ENCODE measurements at regions not wholly inside any gene's neighbourhood (a gene's known extent, or its start where the extent isn't known, plus 50 kb on each side); places are given as distances from the start of the nearest gene placed in this dataset.
"Not testable (repeated sequence)": the region's sequence is repeated elsewhere in the genome, so short reads cannot be mapped to it uniquely, and the experiment has no call there.

DNA sequence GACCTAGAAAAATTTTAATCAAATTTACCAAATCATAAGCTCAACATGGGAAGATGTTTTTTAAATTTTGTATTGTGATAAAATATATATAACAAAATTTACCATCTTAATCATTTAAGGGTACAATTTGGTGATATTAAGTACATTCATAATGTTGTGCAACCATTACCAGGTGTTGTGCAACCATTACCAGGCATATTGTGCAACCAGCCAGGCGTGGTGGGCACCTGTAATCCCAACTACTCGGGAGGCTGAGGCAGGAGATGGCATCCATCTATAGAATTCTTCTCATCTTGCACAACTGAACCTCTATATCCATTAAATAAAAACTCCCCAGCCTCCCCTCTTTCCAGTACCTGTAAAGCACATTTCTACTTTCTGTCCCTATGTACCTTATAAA, 124.5 kb upstream of the SLC13A1 start:
- DNase-seq (ENCODE audit: extremely low read depth, low read depth): no peak

DNA sequence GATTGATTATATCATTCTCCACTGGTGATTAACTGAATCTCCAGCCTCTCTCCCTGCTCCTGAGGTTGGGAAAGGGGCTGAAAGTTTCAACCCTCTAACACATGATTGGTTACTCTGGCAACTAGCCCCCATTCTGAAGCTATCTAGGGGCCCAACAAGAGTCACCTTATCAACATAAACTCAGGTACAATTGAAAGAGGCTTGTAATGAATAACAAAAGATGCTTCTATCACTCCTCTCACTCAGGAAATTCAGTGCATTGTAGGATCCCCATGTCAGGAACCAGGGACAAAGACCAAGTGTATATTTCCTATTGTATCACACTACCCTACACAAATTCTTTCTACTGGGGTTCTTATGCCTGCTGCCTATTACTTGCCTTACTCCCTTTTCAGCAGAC, 123.9 kb upstream of the SLC13A1 start:
- DNase-seq (ENCODE audit: extremely low read depth, low read depth): no peak

DNA sequence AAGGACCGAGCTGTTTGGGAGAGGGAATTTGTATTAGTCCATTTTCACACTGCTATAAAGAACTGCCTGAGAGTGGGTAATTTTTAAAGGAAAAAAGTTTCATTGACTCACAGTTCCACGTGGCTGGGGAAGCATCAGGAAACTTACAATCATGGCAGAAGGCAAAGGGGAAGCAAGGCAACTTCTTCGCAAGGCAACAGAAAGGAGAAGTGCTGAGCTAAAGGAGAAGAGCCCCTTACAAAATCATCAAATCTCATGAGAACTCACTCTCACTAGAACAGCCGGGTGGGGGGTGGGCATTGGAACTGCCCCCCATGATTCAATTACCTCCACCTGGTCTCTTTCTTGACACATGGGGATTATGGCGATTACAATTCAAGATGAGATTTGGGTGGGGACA, 121.8 kb upstream of the SLC13A1 start:
- DNase-seq (ENCODE audit: extremely low read depth, low read depth): not testable (repeated sequence)

DNA sequence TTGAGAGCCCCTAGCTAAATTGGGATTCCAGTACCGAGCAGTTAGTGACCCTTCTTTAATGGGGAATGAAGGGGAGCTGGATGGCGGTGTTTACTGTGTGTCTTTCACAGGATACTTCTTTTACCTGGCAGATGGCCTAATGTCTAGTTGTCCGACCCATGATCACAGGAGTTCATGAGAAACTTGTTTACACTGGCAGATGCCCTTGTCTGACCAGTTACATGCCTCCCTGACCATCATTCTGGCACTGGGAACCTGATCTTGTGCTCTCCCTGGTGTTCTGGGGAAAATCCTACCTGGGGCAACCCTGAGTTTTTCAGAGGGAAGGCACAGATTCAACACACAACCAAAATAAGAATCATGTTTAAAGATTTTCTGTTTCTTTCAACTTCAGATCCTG, 120.1 kb upstream of the SLC13A1 start:
- no peak for DNase-seq (ENCODE audit: extremely low read depth, low read depth)

DNA sequence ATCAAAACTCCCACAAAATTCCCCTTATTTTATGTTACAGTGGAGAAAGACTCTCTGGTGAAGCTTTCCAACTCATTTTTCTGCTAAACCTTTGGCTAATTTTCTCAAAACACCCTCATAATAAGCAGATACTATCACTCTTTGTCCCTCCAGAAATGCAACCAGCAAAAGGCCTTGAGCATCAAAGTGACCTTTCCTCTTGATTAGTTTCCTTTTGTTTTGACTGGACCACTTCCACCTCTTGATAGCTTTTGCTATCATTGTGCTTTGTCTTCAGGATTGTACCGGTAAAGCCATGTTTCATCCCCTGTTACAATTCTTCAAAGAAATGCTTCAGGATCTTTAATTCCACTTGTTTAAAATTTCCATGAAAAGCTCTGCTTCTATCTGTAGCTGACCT, 115.1 kb upstream of the SLC13A1 start:
- no peak for DNase-seq (ENCODE audit: extremely low read depth, low read depth)

DNA sequence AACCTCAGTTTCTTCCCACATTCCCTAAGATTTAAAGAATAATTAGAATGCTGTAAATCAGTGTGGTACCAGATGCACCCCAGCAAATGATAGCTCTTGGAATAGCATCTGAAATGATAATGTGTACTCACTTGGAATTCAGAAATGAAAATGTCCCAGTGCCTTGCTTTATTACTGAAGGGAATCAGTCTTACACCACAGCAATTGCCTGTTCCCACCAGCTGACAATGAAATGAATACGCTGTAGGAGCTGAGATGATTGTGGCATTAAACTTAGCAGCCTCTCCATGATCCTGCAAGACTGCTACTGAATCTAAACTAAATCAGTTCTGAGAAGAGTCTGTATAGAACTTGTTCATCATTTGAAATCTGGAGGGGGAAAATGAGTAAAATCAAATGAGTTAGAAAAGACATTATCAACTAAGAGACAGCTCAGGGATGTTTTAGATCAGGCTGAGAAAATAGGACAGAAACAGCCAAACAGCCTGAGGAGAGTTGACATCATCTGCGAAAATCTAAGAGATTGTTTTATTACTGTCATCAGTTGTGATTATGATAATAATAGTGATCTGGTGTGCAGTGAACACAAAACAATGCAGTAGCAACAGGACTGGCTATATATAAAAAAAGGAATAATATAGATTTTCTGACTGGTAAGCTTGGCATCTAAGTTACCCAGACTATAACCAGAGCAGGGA, 108.6 kb upstream of the SLC13A1 start:
- no peak for DNase-seq (ENCODE audit: extremely low read depth, low read depth)

DNA sequence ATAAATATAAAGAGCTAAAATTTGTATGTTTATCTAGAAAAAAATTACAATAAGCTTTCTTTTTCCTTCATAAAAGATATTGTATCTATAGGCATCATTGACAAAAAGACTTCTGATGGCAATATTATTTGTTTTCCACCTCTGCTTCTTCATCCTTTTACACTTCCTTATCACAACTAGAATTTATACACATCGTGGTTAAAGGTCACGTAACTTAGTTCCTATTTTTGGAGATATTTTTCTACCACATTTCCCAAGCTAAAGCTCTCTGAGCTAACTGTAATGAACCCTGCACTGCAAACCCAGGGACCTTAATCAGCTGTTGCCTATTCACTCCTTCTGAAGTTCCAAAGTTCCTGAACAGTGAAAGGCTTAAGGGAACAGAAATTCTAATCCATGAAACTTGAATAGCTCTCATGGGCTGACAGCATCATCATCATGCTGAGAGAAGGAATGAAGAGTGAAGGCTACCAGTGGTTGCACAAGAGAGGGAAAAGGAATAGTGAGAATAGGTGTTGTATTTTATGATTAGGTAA, 106.1 kb upstream of the SLC13A1 start:
- no peak for DNase-seq (ENCODE audit: extremely low read depth, low read depth)

DNA sequence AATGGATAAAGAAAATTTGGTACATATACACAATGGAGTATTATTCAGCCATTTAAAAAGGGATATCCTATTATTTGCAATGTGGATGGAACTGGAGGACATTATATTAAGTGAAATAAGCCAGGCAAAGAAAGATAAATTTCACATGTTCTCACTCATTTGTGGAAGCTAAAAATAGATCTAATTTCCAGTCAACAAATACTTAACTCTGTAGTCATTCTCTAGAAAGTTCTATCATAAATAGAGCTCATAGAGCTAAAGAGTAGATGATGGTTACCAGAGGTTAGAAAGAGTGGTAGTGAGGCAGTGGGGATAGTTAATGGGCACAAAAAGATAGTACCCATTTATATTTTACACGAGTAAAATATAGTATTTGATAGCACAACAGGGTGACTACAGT, 104.2 kb upstream of the SLC13A1 start:
- DNase-seq (ENCODE audit: extremely low read depth, low read depth): no peak

DNA sequence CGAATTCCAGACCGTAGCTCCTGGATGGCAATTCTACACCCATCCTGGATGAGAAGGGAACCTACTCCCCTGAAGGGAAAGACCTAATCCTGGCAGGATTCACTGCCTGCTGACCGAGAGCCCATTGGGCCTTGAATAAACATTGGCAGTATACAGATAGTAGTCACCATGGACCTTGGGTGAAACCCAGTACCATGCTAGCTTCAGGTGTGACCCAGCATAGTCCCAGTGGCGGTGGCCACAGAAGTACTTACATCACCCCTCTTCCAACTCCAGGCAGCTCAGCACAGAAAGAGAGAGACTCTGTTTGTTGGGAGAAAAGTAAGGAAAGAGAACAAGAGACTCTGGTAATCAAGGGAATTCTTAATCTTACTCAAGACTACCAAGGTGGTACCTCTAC, 97.2 kb upstream of the SLC13A1 start:
- DNase-seq (ENCODE audit: extremely low read depth, low read depth): no peak

DNA sequence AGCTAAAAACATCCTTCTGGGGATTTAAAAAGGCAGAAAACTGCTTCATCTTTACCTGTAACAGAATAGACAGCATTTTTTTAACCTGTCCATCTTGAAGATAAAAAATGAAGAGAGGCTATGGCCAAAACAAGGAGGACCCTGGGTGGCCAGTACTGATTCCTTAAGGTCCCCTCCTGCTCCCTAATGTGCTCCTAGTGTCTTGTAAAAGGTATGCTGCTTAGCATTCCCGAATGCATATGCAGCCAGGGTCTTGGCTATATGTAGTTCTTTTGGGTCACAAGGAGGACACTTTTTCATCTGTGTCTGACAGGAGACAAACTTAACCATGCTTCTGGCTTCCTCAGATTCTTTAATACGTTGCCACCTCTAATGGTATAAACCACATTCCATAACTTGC, 93.9 kb upstream of the SLC13A1 start:
- DNase-seq (ENCODE audit: extremely low read depth, low read depth): no peak

DNA sequence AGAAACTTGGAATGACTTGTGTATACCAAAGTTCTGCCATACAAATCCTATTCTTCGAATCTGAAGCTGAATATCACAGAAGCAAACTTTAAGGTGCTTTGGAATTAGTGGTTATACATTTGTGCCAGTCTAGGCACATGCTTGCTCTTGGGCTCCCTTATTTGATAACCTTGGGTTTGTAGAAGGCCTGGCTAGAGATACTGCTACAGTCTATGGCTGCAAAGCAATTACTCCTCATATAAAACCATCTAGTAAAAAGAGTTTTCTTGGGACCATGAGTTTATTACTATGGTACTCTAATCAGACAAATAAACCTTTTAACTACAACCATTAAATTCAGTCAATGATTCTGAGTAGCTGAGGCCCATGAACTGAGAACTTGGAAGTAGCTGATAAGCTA, 92.5 kb upstream of the SLC13A1 start:
- DNase-seq (ENCODE audit: extremely low read depth, low read depth): no peak

DNA sequence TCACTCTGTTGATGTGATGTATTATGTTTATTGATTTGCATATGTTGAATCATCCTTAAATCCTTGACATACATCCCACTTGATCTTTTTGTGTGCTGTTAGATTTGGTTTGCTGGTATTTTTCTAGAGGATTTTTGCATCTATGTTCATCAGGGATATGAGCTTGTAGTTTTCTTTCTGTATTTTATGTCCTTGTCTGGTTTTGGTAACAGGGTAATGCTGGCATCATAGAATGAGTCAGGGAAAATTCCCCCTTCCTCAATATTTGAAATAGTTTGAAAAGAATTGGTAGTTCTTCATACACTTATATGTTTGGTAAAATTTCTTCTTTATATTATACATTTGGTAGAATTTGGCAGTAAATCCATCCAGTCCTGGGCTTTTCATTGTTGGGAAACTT, 89.4 kb upstream of the SLC13A1 start:
- no peak for DNase-seq (ENCODE audit: extremely low read depth, low read depth)

DNA sequence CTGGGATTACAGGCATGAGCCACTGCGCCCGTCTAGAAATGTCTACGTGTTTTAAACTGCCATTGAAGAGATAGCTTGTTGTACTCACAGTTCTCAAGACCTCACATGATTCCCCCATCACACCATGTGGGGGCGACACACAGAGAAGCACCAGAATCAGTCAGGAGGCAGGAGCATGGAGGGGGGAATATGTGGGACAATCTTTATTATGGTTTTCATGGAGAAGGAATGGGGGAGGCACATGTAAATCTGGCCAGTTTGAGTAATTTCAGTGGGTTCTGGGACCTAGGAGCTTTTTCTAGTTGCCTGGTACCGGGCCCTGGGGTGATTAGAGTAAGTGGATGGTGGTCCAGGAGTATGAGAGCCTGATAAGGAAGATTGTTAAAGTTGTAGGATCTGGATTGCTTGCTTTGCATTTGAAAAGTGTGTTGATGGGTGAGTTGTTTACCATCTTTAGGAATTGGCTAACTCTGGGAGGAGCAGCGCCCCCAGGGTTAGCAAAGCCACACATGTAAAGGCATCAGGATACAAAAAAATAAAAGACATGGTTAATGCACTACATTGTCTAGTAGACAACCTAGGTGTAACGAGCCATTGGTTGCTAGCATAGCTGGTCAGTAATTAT, 85.4 kb upstream of the SLC13A1 start:
- no peak for DNase-seq (ENCODE audit: extremely low read depth, low read depth)

DNA sequence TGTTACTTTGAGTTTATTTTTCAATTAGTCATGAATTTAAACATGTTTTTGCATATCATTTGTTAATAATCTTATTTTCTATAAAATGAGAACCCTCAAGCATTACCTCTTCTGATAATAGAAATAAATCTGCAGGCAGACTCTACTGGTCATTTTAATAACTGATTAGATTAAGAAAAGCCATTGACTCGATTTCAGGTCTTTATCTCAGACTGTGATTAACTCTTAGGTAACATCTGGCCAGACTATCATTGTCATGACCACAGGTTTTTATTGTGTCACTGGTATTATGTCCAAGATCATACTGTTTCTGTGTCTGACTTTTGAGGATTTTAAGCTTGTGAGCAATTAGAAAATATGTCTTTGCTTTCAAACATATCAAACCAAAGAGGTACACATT, 83.6 kb upstream of the SLC13A1 start:
- no peak for DNase-seq (ENCODE audit: extremely low read depth, low read depth)

DNA sequence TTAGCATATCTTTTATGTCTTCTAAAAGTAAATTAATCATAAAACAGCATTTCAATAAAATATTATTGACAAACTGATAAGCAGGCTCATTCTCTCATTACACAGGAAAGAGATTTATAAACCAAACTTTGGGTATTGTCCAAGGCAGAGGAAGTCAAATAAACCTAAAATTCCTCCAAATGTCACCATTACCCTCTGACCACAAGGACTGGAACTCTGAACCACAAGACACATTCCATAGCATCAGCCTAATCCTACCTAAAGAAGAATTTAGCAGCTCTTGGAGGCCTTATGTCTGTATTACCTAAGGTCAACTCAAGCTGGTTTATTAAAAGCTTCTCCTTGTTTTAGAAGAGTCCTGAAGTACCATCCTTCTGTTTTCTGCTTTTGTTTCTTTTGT, 82.4 kb upstream of the SLC13A1 start:
- peak; percentile 57 for DNase-seq (ENCODE audit: extremely low read depth, low read depth)

DNA sequence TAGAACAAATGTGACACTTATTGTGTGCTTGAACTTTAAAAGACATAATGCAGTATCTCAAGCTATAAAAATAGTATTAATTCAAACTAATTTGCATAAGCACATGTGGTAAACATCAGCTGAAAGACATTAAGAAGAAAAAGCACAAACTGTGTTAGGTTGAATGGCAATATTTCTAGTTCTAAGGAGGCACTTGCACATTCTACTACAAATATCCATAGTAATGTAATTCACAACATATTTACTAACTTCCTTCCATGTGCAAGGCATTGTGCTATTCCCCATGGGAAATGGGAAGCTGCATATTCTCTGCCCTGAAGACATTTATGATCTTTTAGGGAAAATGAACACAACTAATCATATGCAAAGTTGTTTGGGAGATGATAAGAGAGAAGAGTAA, 80.2 kb upstream of the SLC13A1 start:
- DNase-seq (ENCODE audit: extremely low read depth, low read depth): no peak

DNA sequence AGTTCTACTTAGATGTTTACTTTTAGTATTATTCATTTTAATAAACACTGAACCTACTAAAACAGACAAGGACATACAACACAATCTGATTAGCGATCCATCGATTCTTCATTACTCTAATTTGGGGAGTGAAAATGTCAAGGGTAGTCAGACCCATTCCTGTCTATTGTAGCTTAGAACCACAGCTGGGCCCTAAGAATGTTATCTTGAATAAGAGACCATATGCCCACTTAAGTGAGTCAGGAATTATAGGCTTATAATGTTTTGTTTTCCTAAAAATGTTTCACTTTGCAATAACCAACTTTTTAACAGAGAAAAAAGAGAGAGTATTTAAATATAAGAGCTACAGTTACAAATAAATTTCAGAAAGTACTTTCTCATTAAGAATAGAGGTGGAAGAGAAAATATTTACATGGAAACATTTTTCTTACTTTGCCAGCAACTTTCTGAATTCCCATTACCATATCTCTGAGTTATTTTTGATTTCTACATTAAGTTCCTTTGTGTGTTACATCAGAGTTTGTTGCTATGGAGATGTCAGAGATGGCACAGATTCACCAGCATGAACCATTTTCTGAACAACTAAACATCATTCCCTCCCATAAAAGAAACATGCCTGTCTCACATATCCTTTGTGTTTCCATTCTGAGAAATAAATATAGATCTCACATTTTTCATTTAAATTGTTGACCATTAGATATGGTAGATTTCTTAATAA, 75.4 kb upstream of the SLC13A1 start:
- peak; percentile 41 for DNase-seq (ENCODE audit: extremely low read depth, low read depth)

DNA sequence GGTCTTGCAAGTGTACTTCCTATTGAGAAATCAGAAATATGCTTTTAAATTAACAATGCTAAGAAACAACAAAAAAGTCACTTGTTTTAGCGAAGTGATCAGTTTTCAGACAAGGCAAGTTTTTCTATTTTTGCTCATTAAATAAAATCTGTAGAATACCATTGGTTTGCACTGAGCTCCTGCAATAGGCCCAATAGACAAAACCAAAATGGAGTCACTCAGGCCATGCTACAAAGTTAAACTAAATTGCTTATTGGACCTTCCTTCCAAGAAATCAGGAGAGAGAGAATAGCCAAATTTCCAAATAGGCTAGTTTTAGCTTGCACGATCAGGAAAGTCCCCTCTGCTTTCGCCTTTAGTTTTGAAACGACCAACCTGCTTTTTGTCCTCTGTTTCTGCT, 73.4 kb upstream of the SLC13A1 start:
- no peak for DNase-seq (ENCODE audit: extremely low read depth, low read depth)

DNA sequence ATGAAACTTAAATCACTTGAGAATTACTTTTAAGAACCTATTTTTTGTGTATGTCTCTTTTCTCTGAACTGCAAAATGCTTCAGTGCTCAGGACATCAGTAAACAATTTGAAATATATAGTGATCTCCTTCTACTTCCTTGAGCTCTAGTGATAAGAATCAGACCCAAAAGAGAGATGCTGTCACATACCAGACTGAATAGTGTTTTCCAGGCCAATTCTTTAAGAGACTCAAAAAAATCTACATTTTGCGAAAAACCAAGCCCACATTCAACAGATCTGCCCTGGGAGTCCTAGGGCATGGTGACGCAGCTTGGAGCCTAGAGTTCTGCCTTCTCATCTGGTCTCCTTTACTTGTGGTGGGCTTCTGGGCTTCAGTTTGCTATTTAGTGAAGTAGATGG, 72.1 kb upstream of the SLC13A1 start:
- peak; percentile 48 for DNase-seq (ENCODE audit: extremely low read depth, low read depth)

DNA sequence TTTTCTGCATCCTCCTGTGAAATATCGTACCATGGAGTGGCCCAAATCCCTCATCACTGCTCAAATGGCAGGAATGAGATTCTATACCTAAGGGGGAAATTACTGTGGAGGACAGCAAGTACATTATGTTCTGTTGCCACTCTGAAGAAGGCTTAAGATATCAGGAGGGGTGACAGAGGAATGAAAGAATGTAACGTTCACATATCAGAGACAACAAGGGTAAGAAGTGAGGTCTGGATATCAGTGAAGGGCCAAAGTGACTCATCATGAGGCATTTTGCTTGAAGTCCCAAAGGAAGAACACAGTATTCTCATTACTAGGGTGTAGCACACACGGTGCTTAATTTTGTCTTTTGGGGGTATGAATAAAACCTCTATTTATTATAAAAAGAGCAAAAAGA, 71.5 kb upstream of the SLC13A1 start:
- DNase-seq (ENCODE audit: extremely low read depth, low read depth): peak; percentile 96

DNA sequence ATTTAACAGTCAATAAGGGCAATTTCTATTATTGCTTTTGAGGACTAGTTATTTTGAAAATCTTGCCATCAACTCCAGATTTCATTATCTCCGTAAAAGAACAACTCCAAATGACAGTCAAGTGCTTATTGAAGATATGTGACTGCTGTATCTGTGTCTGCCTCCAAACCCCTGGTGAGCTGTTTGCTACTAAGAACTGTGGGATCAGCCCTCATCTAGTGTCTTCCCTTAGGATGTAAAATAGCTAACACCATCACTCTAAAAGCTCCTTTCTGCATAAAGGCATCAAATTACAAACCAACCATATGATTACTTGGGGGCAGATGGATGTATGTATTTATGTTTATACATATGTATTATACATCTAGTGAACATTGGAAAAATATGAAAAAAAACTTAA, 70.8 kb upstream of the SLC13A1 start:
- peak; percentile 80 for DNase-seq (ENCODE audit: extremely low read depth, low read depth)

DNA sequence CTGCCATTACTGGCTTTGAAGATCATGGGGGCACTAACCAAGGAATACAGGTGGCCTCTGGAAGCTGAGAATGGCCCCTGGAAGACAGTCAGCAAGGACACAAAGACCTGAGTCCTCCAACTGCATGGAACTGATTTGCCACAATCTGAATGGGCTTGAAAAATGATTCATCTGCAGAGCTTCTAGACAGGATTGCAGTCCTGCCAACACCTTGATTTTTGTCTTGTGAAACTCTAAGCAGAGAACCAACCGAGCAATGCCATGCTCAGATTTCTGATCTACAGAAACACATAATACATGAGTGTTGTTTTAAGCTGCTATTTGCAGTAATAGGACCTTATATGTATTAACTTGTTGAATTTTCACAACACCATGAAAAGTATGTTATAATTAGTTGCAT, 66.1 kb upstream of the SLC13A1 start:
- DNase-seq (ENCODE audit: extremely low read depth, low read depth): no peak

Data from NCI-H460 (cell line).